GM18858 (cell line): ENCODE measurements at regions not wholly inside any gene's neighbourhood (a gene's known extent, or its start where the extent isn't known, plus 50 kb on each side); places are given as distances from the start of the nearest gene placed in this dataset.
"Not testable (repeated sequence)": the region's sequence is repeated elsewhere in the genome, so short reads cannot be mapped to it uniquely, and the experiment has no call there.

ENCODE experiments used
- ATAC-seq: cut with Tn5 transposase; IDR thresholded peaks from one replicate; pipeline ENCODE4 v1.9.1; 2021; ENCODE audit not compliant: unreplicated experiment

DNA sequence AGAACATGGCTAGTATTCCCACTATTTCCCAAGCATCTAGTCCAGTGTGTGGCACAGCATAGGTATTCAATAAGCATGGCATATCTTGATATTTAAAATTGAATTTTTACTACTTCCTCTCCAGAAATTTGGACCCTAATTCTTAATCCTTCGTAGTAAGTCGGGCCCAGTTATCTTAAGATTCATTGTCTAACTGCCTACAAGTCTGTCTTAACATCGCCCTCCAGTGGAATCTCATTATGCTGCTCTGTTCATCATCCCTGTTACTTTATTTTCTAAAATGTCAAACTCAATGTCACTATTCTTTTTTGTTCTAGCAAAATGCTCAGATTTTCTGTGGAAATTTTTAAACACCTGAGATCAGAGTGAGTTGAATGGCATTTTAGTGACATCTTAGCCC lies 606.2 kb downstream of the KLHL13 start:
- ATAC-seq: no peak

DNA sequence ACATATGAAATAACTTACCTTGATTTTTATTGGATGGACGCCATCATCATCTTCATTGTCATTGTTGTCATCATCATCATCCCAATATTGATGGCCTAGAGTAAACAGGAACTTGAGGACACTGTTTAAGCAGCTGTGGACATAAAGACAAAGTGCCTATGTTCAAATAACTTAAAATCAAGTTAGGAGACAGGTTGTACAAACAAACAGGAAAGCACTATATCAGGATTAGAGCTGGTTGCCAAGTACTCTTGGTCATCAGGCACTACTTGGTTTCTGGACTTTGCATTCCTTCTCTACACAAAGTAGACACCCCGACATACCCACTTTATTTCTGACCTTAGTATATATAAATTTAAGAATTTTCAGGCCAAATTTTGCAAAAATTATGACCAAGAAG lies 608.6 kb downstream of the KLHL13 start:
- no peak for ATAC-seq

GRCh38 chrX:117487421-117487820 lies 629.2 kb downstream of the KLHL13 start:
- ATAC-seq: no peak

DNA sequence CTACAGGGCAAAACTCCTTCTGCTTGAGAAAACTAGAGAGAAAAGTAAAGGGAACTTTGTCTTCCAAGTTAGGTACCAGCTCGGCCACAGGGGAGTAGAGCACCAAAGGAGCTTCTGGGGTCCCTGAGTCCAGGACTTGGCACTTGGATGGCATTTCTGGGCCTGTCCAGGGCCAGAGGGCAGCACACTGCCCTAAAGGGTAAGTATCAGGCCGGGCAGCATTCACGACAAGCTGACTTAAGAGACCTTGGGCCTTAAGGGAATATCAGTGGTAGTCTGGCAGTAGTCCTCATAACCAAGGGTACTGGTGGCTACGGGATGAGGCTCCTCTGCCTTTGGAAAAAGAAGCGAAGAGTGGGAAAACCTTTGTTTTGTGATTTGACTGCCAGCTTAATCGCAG lies 632.7 kb downstream of the KLHL13 start:
- ATAC-seq: no peak

- no peak for ATAC-seq
These were observed 658.2 kb downstream of the KLHL13 start for GRCh38 chrX:117458243-117458968.

GRCh38 chrX:117455787-117456186 lies 660.8 kb downstream of the KLHL13 start:
- ATAC-seq: no peak

DNA sequence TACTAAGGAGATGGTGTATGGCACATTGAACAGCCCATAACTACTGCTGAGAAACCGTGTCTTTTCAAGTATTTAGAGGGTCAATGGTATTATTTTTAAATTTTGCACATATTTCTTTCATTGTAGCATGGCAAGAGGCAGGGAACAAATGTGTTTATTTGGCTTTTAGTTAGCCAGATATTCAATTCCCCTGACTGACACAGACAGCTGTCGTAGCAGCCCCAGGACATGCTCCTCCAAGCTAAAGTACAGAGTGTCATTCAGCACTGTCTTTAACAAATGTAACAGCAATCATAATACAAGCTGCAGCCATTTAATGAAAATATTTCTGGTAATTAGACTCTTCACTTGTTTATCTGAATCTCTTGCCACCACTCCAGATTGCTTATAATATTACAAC lies 687.1 kb downstream of the KLHL13 start:
- ATAC-seq: no peak

DNA sequence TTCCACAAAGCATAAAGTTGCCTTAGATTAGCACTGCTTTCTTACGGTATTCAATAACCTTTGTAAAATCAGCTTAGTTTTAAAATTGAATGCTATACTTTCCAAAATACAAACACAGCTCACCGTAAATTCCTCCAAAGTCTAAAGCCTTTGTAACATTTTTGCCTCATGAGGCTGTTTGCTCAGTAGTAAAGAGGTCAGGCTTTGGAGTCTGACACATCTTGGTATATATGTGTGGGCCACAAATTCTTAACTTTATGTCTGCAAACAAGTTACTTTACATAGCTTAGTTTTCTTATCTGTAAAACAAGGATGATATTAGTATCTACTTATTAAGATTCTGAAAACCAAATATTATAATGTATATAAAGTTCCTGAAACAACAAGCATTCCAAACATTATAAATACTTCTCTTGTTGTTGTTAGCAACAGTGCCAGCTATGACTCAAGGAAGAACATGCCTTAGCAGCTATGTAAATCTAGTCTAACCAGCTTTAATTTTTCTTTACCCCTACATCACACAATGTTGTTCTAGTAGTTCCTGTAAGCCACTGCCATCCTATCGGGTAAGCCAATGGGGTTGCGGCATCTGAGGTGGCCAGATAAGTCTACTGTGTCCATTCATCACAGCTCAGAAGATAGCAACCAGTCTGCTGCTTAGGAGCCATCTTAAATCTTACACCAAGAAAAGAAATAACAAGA lies 709.0 kb downstream of the KLHL13 start:
- ATAC-seq: no peak

- no peak for ATAC-seq
These were observed 715.8 kb downstream of the KLHL13 start for GRCh38 chrX:117400839-117401238.

DNA sequence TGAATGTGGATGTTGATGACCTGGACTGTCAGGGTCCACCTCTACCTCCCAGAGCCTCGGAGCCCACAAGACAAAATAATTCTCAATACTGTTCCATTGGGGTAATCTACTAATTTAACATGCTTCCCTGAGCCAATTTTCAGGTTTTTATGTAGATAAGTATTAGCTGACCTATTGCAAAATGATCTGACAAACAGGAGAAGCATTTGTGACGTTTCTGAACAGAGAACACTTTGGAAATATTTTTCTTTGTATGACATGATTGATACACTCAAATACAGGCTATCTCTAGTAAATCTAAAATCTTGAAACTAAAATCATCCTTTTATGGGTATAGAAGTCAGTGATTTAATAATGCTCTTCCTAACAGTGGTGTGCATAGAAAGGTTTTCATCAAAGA lies 716.6 kb downstream of the KLHL13 start:
- no peak for ATAC-seq

- no peak for ATAC-seq
These were observed 718.8 kb downstream of the KLHL13 start for GRCh38 chrX:117397844-117398243.

- ATAC-seq: not testable (repeated sequence)
These were observed 722.0 kb downstream of the KLHL13 start for GRCh38 chrX:117394506-117395070.

GRCh38 chrX:117392360-117392759 lies 724.2 kb downstream of the KLHL13 start:
- not testable (repeated sequence) for ATAC-seq

GRCh38 chrX:117376460-117376859 lies 740.1 kb downstream of the KLHL13 start:
- ATAC-seq: no peak

- ATAC-seq: no peak
These were observed 781.4 kb downstream of the KLHL13 start for GRCh38 chrX:117335209-117335608.

DNA sequence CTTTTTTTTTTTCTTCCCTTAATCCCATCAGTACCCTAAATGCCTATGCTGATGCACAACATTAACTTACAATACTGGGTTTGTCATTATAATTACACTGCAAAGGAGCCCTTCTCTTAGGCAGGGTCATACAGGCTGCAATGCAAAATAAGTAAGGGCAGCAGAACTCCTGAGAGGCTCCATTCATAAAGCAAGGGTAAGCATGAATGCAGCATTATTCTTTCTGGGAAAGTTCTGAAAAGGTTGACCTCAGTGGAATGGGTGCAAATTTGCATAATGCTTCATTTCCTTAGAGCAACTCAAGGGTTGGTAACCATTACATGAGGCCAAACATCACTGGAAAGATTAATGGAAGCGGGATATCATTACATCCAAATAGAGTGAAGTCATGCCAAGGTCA lies 789.2 kb downstream of the KLHL13 start:
- ATAC-seq: no peak

DNA sequence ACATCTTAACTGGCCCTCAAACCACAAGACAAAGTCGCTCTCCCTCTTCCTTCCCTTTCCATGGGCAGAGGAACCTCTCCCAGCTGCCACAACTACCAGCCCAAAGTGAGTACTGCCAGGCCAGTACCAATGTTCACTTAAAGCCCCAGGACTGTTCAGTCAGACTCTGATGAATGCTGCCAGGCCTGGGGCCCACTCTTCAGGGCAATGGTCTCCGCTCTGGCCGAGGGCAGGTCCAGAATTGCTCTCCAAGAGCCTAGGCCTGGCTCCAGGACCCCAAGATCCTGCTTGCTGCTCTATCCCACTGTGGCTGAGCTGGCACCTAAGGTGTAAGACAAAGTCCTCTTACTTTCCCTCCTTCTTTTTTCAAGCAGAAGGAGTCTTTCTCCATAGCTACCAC lies 790.9 kb downstream of the KLHL13 start:
- ATAC-seq: no peak

- ATAC-seq: no peak
These were observed 811.3 kb downstream of the KLHL13 start for GRCh38 chrX:117305168-117305766.

- ATAC-seq: no peak
These were observed 815.5 kb downstream of the KLHL13 start for GRCh38 chrX:117301086-117301485.

DNA sequence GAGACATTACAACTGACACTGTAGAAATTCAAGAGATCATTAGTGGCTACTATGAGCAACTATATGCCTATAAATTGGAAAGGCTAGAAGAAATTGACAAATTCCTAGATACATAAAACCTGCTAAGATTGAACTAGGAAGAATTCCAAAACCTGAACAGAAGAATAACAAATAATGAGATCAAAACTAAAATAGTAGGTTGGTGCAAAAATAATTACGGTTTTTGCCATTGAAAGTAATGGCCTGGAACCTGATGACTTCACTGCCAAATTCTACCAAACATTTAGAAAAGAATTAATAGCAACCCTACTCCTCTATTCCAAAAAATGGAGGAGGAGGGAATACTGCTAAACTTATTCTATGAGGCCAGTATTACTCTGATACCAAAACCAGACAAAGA lies 824.9 kb downstream of the KLHL13 start:
- no peak for ATAC-seq

- ATAC-seq: no peak
These were observed 812.2 kb upstream of the CT83 start for GRCh38 chrX:117274965-117275364.
